ENCODE measurements at regions not wholly inside any gene's neighbourhood (a gene's known extent, or its start where the extent isn't known, plus 50 kb on each side); places are given as distances from the start of the nearest gene placed in this dataset.

DNA sequence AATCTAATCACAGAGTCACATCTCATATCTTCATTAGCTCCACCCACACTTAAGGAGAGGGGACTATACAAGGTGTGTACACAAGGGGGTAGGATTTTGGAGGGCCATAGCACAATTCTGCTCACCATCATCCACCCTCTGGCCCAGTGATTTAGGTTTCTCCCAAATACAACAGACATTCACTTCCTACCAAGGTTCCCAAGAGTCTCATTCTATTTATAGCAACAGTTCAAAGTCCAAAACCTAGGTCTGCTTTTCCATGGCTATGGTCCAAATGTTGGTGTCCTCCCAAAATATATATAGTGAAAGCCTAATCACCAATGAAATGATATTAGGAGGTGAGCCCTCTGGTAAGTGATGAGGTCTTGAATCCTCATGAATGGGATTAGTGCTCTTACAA lies 353.2 kb upstream of the PLD5 start:
- Histone ChIP-seq H3K4me1 (no peaks in the 10 kb centered on the region), H3K27me3 (no peaks in the 10 kb centered on the region), H4K20me1 (no peaks in the 10 kb centered on the region), H3K4me3 (no peak overlapping the region), H3K9ac (no peak overlapping the region), H3K9me3 (no peaks in the 10 kb centered on the region), H3K27ac (no peak overlapping the region), H3K36me3 (no peaks in the 10 kb centered on the region), H3K4me2 (no peak overlapping the region)
- no peak for TF ChIP-seq Cebpa-rat (IDR thresholded peaks at IDR 0.05)

DNA sequence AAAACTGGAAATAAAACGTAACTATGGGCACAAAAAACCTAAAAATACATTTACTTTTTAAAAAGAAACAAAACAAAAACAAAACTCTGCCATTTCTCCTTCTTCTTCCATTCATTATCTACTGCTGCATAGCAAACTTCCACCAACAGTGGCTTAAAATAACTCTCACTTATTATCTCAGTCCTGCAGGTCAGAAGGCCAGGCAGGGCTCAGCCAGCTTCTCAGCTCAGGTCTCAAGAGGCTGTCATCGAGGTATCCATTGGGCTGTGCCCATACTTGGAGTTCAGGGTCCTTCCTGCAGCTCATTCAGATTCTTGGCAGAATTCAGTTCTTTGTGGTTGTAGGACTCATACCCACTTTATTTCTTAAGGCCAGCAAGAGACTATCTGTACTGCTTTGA lies 352.7 kb upstream of the PLD5 start:
- Histone ChIP-seq H3K9ac (no peak overlapping the region), H3K4me1 (no peaks in the 10 kb centered on the region), H3K27me3 (no peaks in the 10 kb centered on the region), H4K20me1 (no peaks in the 10 kb centered on the region), H3K27ac (no peak overlapping the region), H3K4me3 (no peak overlapping the region), H3K4me2 (no peak overlapping the region), H3K36me3 (no peaks in the 10 kb centered on the region), H3K9me3 (no peaks in the 10 kb centered on the region)
- TF ChIP-seq Cebpa-rat (IDR thresholded peaks at IDR 0.05): no peak

GRCh38 chr1:242876030-242876429 lies 351.5 kb upstream of the PLD5 start:
- Histone ChIP-seq H3K9ac (no peak overlapping the region), H3K4me3 (no peak overlapping the region), H3K4me1 (no peaks in the 10 kb centered on the region), H3K9me3 (no peaks in the 10 kb centered on the region), H4K20me1 (no peaks in the 10 kb centered on the region), H3K36me3 (no peaks in the 10 kb centered on the region), H3K27me3 (no peaks in the 10 kb centered on the region), H3K4me2 (no peak overlapping the region), H3K27ac (no peak overlapping the region)
- no peak for TF ChIP-seq Cebpa-rat (IDR thresholded peaks at IDR 0.05)

GRCh38 chr1:242873661-242874060 lies 349.2 kb upstream of the PLD5 start:
- Histone ChIP-seq H4K20me1 (no peaks in the 10 kb centered on the region), H3K9ac (no peak overlapping the region), H3K27ac (no peak overlapping the region), H3K27me3 (no peaks in the 10 kb centered on the region), H3K36me3 (no peaks in the 10 kb centered on the region), H3K4me2 (no peak overlapping the region), H3K9me3 (no peaks in the 10 kb centered on the region), H3K4me3 (no peak overlapping the region), H3K4me1 (no peaks in the 10 kb centered on the region)
- no peak for TF ChIP-seq Cebpa-rat (IDR thresholded peaks at IDR 0.05)

DNA sequence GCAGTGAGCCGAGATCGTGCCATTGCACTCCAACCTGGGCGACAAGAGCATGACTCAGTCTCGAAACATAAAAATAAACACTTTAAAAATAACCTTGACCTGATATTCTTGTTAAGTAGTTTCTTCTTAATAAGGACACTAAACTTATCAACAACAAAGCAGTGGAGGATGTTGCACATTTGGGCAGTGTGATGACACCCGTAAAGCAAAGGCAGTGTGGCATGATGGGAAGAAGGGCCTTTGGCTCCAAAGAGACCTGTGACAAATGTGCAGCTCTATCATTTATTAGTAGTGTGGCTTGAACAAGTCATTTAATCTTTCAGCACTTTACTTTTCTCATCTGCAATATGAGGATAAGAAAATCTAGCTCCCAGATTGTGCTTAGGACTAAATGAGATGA lies 348.0 kb upstream of the PLD5 start:
- H3K9me3 ChIP-seq: no peaks in the 10 kb centered on the region
- no peak overlapping the region for H3K4me3 ChIP-seq
- no peaks in the 10 kb centered on the region for H3K27me3 ChIP-seq
- H3K36me3 ChIP-seq: no peaks in the 10 kb centered on the region
- H3K4me2 ChIP-seq: no peak overlapping the region
- TF ChIP-seq Cebpa-rat (IDR thresholded peaks at IDR 0.05): no peak
- no peaks in the 10 kb centered on the region for H3K4me1 ChIP-seq
- H4K20me1 ChIP-seq: no peaks in the 10 kb centered on the region
- H3K27ac ChIP-seq: no peak overlapping the region
- no peak overlapping the region for H3K9ac ChIP-seq

GRCh38 chr1:242871471-242872030 lies 347.1 kb upstream of the PLD5 start:
- Histone ChIP-seq H3K9me3 (no peaks in the 10 kb centered on the region), H3K4me3 (no peak overlapping the region), H3K36me3 (no peaks in the 10 kb centered on the region), H3K9ac (no peak overlapping the region), H3K4me1 (no peaks in the 10 kb centered on the region), H3K4me2 (no peak overlapping the region), H3K27me3 (no peaks in the 10 kb centered on the region), H4K20me1 (no peaks in the 10 kb centered on the region), H3K27ac (no peak overlapping the region)
- no peak for TF ChIP-seq Cebpa-rat (IDR thresholded peaks at IDR 0.05)

DNA sequence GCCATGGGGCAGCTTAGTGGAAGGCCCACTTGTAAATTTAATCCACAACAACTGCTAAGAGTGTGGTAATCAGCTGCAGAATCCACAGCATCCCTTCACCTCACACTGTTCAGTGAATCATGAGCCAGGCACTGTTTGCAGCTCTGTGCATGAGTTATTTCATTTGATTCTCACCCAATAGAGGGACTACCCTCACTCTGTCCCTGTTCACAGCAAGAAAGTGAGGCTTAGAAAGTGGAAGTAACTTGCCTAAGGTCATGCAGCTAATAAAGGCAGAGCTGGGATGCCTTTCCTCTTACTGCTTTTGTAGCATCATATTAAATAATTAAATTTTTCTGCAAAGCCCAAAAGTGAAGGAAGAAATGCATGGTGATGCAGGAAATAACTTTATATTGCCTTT lies 346.5 kb upstream of the PLD5 start:
- H3K4me3 ChIP-seq: no peak overlapping the region
- H3K4me2 ChIP-seq: no peak overlapping the region
- H4K20me1 ChIP-seq: no peaks in the 10 kb centered on the region
- H3K27ac ChIP-seq: no peak overlapping the region
- H3K4me1 ChIP-seq: no peaks in the 10 kb centered on the region
- no peaks in the 10 kb centered on the region for H3K9me3 ChIP-seq
- H3K36me3 ChIP-seq: no peaks in the 10 kb centered on the region
- H3K27me3 ChIP-seq: no peaks in the 10 kb centered on the region
- TF ChIP-seq Cebpa-rat (IDR thresholded peaks at IDR 0.05): no peak
- H3K9ac ChIP-seq: no peak overlapping the region

- H4K20me1 ChIP-seq: no peaks in the 10 kb centered on the region
Observed at GRCh38 chr1:242856289-242856688, 331.8 kb upstream of the PLD5 start.

GRCh38 chr1:242854466-242854865 lies 330.0 kb upstream of the PLD5 start:
- H4K20me1 ChIP-seq: no peaks in the 10 kb centered on the region
- H3K36me3 ChIP-seq: no peaks in the 10 kb centered on the region
- H3K27me3 ChIP-seq: no peaks in the 10 kb centered on the region
- H3K9me3 ChIP-seq: peaks cover 4% of the 10 kb centered on the region; the same call in 1 of the 2 replicates
- H3K4me3 ChIP-seq: no peak overlapping the region
- peaks cover 10% of the 10 kb centered on the region for H3K4me1 ChIP-seq
- TF ChIP-seq Cebpa-rat (IDR thresholded peaks at IDR 0.05): no peak
- H3K27ac ChIP-seq: no peak overlapping the region
- H3K9ac ChIP-seq: no peak overlapping the region
- peak overlapping the region; percentile 29 for H3K4me2 ChIP-seq

More at GRCh38 chr1:242856289-242856688, 331.8 kb upstream of the PLD5 start:
- Histone ChIP-seq H3K27ac (no peak overlapping the region), H3K36me3 (no peaks in the 10 kb centered on the region), H3K4me3 (no peak overlapping the region), H3K4me1 (peaks cover 10% of the 10 kb centered on the region), H3K4me2 (no peak overlapping the region), H3K9me3 (no peaks in the 10 kb centered on the region), H3K9ac (no peak overlapping the region), H3K27me3 (no peaks in the 10 kb centered on the region)
- TF ChIP-seq Cebpa-rat (IDR thresholded peaks at IDR 0.05): no peak

- Histone ChIP-seq H3K27ac (no peak overlapping the region), H3K4me1 (no peaks in the 10 kb centered on the region), H4K20me1 (no peaks in the 10 kb centered on the region), H3K36me3 (no peaks in the 10 kb centered on the region), H3K9ac (no peak overlapping the region), H3K27me3 (no peaks in the 10 kb centered on the region), H3K9me3 (peaks cover 14% of the 10 kb centered on the region), H3K4me3 (no peak overlapping the region), H3K4me2 (no peak overlapping the region)
- no peak for TF ChIP-seq Cebpa-rat (IDR thresholded peaks at IDR 0.05)
Observed at GRCh38 chr1:242847390-242847993, 323.0 kb upstream of the PLD5 start.

- Histone ChIP-seq H3K27me3 (no peaks in the 10 kb centered on the region), H4K20me1 (no peaks in the 10 kb centered on the region), H3K9ac (no peak overlapping the region), H3K36me3 (no peaks in the 10 kb centered on the region), H3K9me3 (peaks cover 9% of the 10 kb centered on the region), H3K4me1 (no peaks in the 10 kb centered on the region), H3K27ac (no peak overlapping the region), H3K4me2 (no peak overlapping the region), H3K4me3 (no peak overlapping the region)
- no peak for TF ChIP-seq Cebpa-rat (IDR thresholded peaks at IDR 0.05)
Observed at GRCh38 chr1:242842094-242842493, 317.6 kb upstream of the PLD5 start.
